Keratinocyte (primary cell): ENCODE measurements at regions not wholly inside any gene's neighbourhood (a gene's known extent, or its start where the extent isn't known, plus 50 kb on each side); places are given as distances from the start of the nearest gene placed in this dataset.

ENCODE experiments used
- EZH2 ChIP-seq: IDR thresholded peaks from one replicate; pipeline ENCODE4 v1.6.1; 2012; ENCODE audit warnings: inconsistent platforms, mild to moderate bottlenecking, low read length, moderate library complexity
- TF ChIP-seq, protein P1 (sequence below), 3 experiments: IDR thresholded peaks in 1 of 3; conservative IDR thresholded peaks in 1 of 3; optimal IDR thresholded peaks in 1 of 3; 2 replicates in 2 of 3; 3 replicates in 1 of 3; pipeline versions ENCODE3 to v1.5.1; 2011; ENCODE audit warnings: low read length in 3 of 3, mild to moderate bottlenecking in 3 of 3, moderate library complexity in 2 of 3, control low read depth in 1 of 3, inconsistent platforms in 1 of 3; ENCODE audit not compliant: insufficient read depth in 2 of 3; ENCODE audit errors: extremely low read depth in 1 of 3

DNA sequence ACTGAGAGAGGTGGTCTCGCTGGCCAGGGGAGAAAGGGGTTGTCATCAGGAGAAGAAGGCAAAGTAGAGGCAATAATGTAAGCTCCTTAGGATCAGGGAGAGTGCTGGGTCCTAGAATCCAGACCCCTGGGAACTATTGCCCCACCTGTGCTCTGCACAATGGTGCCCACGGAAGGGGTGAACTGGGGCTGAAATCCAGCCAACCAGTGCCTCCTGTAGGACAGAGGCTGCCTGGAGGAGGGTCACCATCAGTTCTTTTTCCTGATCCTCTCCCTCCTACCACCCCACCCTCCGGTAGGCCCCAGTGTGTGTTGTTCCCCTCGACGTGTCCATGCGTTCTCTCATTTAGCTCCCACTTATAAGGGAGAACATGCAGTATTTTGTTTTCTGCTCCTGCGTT lies 52.9 kb upstream of the ATP2B4 start:
- TF ChIP-seq, protein P1, sequence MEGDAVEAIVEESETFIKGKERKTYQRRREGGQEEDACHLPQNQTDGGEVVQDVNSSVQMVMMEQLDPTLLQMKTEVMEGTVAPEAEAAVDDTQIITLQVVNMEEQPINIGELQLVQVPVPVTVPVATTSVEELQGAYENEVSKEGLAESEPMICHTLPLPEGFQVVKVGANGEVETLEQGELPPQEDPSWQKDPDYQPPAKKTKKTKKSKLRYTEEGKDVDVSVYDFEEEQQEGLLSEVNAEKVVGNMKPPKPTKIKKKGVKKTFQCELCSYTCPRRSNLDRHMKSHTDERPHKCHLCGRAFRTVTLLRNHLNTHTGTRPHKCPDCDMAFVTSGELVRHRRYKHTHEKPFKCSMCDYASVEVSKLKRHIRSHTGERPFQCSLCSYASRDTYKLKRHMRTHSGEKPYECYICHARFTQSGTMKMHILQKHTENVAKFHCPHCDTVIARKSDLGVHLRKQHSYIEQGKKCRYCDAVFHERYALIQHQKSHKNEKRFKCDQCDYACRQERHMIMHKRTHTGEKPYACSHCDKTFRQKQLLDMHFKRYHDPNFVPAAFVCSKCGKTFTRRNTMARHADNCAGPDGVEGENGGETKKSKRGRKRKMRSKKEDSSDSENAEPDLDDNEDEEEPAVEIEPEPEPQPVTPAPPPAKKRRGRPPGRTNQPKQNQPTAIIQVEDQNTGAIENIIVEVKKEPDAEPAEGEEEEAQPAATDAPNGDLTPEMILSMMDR (optimal IDR thresholded peaks at IDR 0.05 in 1 of 3, IDR thresholded peaks at IDR 0.05 in 1 of 3, conservative IDR thresholded peaks at IDR 0.05 in 1 of 3; ENCODE audit: extremely low read depth in 1 of 3, insufficient read depth in 2 of 3, low read length in 3 of 3): no peak
- TF ChIP-seq EZH2: no peak
